Neuronal stem cell (in vitro differentiated cells): ENCODE measurements at regions not wholly inside any gene's neighbourhood (a gene's known extent, or its start where the extent isn't known, plus 50 kb on each side); places are given as distances from the start of the nearest gene placed in this dataset.

Experiments used
- DNase-seq: peaks from one replicate; pipeline ENCODE4 v3.0.0-alpha.2; 2013; ENCODE audit warnings: low spot score
- H2AFZ ChIP-seq: one replicate; pipeline ENCODE4 v1.6.1; 2013; ENCODE audit warnings: mild to moderate bottlenecking, low read length, inconsistent platforms
- H2AK5ac ChIP-seq: 2 replicates; pipeline ENCODE4 v1.6.1; 2013; ENCODE audit warnings: low read depth, mild to moderate bottlenecking, inconsistent platforms, low read length, moderate library complexity, mixed read lengths
- H2BK120ac ChIP-seq: 2 replicates; pipeline ENCODE4 v1.6.1; 2013; ENCODE audit warnings: low read depth, mild to moderate bottlenecking, inconsistent platforms, low read length, moderate library complexity, mixed read lengths
- H2BK12ac ChIP-seq: one replicate; pipeline ENCODE4 v1.6.1; 2013; ENCODE audit warnings: low read length, inconsistent platforms
- H2BK15ac ChIP-seq: 2 replicates; pipeline ENCODE4 v1.6.1; 2013; ENCODE audit warnings: mild to moderate bottlenecking, low read length, inconsistent platforms, mixed read lengths
- H2BK5ac ChIP-seq: one replicate; pipeline ENCODE4 v1.6.1; 2013; ENCODE audit warnings: inconsistent platforms, mild to moderate bottlenecking, low read length, moderate library complexity
- H3K14ac ChIP-seq: one replicate; pipeline ENCODE4 v1.6.1; 2013; ENCODE audit warnings: low read length, inconsistent platforms
- H3K18ac ChIP-seq: 2 replicates; pipeline ENCODE4 v1.6.1; 2013; ENCODE audit warnings: low read length, inconsistent platforms
- H3K23ac ChIP-seq: 2 replicates; pipeline ENCODE4 v1.6.1; 2013; ENCODE audit warnings: low read depth, mild to moderate bottlenecking, mixed read lengths, low read length, inconsistent platforms; ENCODE audit not compliant: poor library complexity
- H3K27ac ChIP-seq: replicated peaks from 3 replicates; pipeline ENCODE4 v1.5.1; 2013; ENCODE audit warnings: low read length, inconsistent platforms
- H3K27me3 ChIP-seq, 3 experiments: 2 replicates each; pipeline ENCODE4 v1.6.1; 2013; ENCODE audit warnings: low read length in 3 of 3, mild to moderate bottlenecking in 2 of 3, inconsistent platforms in 1 of 3, low read depth in 1 of 3, mixed read lengths in 1 of 3, moderate library complexity in 1 of 3; ENCODE audit not compliant: control insufficient read depth in 3 of 3, insufficient read depth in 3 of 3
- H3K36me3 ChIP-seq, 2 donors: replicated peaks in 1 of 2; 2 replicates each; pipeline ENCODE4 v1.6.1; 2013; ENCODE audit warnings: low read length in 2 of 2; ENCODE audit not compliant: control insufficient read depth in 2 of 2, insufficient read depth in 2 of 2
- H3K4ac ChIP-seq: 2 replicates; pipeline ENCODE4 v1.6.1; 2013; ENCODE audit warnings: inconsistent platforms, mild to moderate bottlenecking, low read length, moderate library complexity
- H3K4me1 ChIP-seq, 2 donors: 1 replicate in 1 of 2; 2 replicates in 1 of 2; pipeline ENCODE4 v1.6.1; 2013; ENCODE audit warnings: low read length in 2 of 2, low read depth in 1 of 2; ENCODE audit not compliant: control insufficient read depth in 2 of 2, insufficient read depth in 1 of 2
- H3K4me2 ChIP-seq: one replicate; pipeline ENCODE4 v1.6.1; 2013; ENCODE audit warnings: mild to moderate bottlenecking, low read length, inconsistent platforms; ENCODE audit not compliant: insufficient read depth, poor library complexity, severe bottlenecking
- H3K4me3 ChIP-seq, 2 donors: 2 replicates each; pipeline ENCODE4 v1.5.1; 2013; ENCODE audit warnings: low read length in 2 of 2, mild to moderate bottlenecking in 2 of 2, inconsistent platforms in 1 of 2, moderate library complexity in 1 of 2
- H3K79me1 ChIP-seq: one replicate; pipeline ENCODE4 v1.6.1; 2013; ENCODE audit warnings: low read depth, mild to moderate bottlenecking, inconsistent platforms, low read length, moderate library complexity
- H3K9ac ChIP-seq: one replicate; pipeline ENCODE4 v1.6.1; 2013; ENCODE audit warnings: mild to moderate bottlenecking, low read depth, low read length, inconsistent platforms; ENCODE audit not compliant: poor library complexity
- H3K9me3 ChIP-seq, 2 donors: replicated peaks in 1 of 2; 2 replicates each; pipeline versions ENCODE3 to v1.6.1; 2013; ENCODE audit warnings: low read length in 2 of 2, mild to moderate bottlenecking in 2 of 2, inconsistent platforms in 1 of 2, low read depth in 1 of 2, mixed read lengths in 1 of 2, moderate library complexity in 1 of 2; ENCODE audit not compliant: control insufficient read depth in 2 of 2, insufficient read depth in 1 of 2
- H4K8ac ChIP-seq: one replicate; pipeline ENCODE4 v1.6.1; 2013; ENCODE audit warnings: low read depth, mild to moderate bottlenecking, inconsistent platforms, low read length, moderate library complexity
- H4K91ac ChIP-seq: one replicate; pipeline ENCODE4 v1.6.1; 2013; ENCODE audit warnings: low read length, low read depth, mild to moderate bottlenecking, inconsistent platforms; ENCODE audit not compliant: poor library complexity
- WGBS, 2 donors: extraction: QIAGEN DNeasy Blood & Tissue Kit; methylation state at CpG; one replicate each; pipeline ENCODE4 v1.1.7; 2013; ENCODE audit warnings: missing lambda C conversion rate in 2 of 2, mixed read lengths in 1 of 2; ENCODE audit not compliant: insufficient read length in 2 of 2, insufficient replicate concordance in 1 of 2; ENCODE audit errors: extremely low coverage in 2 of 2; 5-methylcytosine and 5-hydroxymethylcytosine counted together

DNA sequence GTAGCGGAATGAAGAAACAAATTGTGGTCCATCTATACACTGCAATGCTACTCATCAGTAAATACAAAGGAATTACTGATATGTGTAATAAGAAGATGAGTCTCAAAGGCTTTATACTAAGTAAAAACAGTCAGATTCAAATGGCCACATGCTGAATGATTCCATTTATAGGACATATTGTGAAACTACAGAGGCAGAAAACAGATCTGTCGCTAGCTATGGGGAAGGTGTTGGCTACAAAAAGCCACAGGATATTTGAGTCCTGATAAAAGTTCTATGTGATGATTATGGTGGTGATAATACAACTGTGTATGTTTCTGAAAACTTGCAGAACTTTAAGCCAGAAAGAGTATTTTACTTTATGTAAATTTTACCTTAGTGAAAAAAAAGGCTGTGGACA, 313.2 kb downstream of the HDGFL1 start:
- H3K27ac ChIP-seq: no peak overlapping the region
- H4K91ac ChIP-seq: no peak overlapping the region
- H3K9ac ChIP-seq: no peak overlapping the region
- no peak overlapping the region for H3K4ac ChIP-seq
- no peak overlapping the region for H2AFZ ChIP-seq
- no CpG with 5 or more reads among the region's 2 CpGs for WGBS, 2 donors
- H3K27me3 ChIP-seq: no peaks in the 10 kb centered on the region
- no peak overlapping the region for H2BK120ac ChIP-seq
- H3K79me1 ChIP-seq: no peaks in the 10 kb centered on the region
- no peak overlapping the region for H3K18ac ChIP-seq
- H3K4me1 ChIP-seq: peaks cover 6 to 36% of the 10 kb centered on the region in 2 donors
- H3K9me3 ChIP-seq: peaks cover 0 to 3% of the 10 kb centered on the region in 2 donors
- no peak overlapping the region for H3K14ac ChIP-seq
- no peak for DNase-seq
- H2BK15ac ChIP-seq: no peak overlapping the region
- no peak overlapping the region for H2BK5ac ChIP-seq
- H2BK12ac ChIP-seq: no peak overlapping the region
- no peak overlapping the region for H3K4me3 ChIP-seq
- H3K23ac ChIP-seq: no peak overlapping the region
- no peak overlapping the region for H4K8ac ChIP-seq
- no peaks in the 10 kb centered on the region for H3K36me3 ChIP-seq
- no peak overlapping the region for H2AK5ac ChIP-seq
- no peak overlapping the region for H3K4me2 ChIP-seq

DNA sequence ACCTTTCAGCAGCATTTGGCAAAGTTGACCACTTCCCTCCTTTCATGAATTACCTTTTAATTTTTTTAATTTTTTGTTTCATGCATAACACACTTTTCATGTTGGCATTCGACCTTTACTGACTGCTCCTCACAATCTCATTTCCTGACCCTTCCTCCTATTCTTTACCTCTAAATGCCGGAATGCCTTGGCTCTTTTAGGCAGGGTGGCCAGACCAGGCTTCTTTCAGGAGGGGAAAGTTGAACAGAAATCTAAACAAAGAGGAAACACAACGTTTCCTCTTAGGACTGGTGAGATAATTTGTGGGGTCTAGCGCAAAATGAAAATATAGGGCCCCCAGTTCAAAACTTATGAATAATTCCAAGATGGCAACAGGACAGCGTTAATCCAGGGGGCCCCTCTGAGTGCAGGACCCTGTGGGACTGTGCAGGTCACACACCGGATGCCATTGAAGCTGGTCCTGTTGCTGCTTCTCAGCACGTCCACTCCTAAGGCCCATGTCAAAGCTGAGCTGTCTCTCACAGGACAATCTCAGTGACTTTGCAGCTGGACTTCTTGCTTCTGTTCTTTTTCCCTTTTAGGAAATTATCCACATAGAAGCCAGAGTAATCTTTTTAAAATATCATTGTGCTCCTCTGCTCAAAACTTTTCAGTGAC, 313.8 kb downstream of the HDGFL1 start:
- WGBS, 2 donors: no CpG with 5 or more reads among the region's 7 CpGs
- Histone ChIP-seq H3K27me3 (no peaks in the 10 kb centered on the region), H3K18ac (no peak overlapping the region), H2AFZ (peak overlapping the region; percentile 76), H3K27ac (no peak overlapping the region), H3K9ac (no peak overlapping the region), H3K4ac (no peak overlapping the region), H3K14ac (no peak overlapping the region), H2BK120ac (no peak overlapping the region), H2AK5ac (no peak overlapping the region), H2BK5ac (no peak overlapping the region), H2BK12ac (no peak overlapping the region), H3K9me3 (peaks cover 0 to 3% of the 10 kb centered on the region in 2 donors), H4K91ac (no peak overlapping the region), H3K23ac (no peak overlapping the region), H3K4me3 (no peak overlapping the region), H3K4me1 (peaks cover 6 to 30% of the 10 kb centered on the region in 2 donors), H3K79me1 (no peaks in the 10 kb centered on the region), H3K4me2 (no peak overlapping the region), H3K36me3 (no peaks in the 10 kb centered on the region), H4K8ac (no peak overlapping the region), H2BK15ac (no peak overlapping the region)
- no peak for DNase-seq

DNA sequence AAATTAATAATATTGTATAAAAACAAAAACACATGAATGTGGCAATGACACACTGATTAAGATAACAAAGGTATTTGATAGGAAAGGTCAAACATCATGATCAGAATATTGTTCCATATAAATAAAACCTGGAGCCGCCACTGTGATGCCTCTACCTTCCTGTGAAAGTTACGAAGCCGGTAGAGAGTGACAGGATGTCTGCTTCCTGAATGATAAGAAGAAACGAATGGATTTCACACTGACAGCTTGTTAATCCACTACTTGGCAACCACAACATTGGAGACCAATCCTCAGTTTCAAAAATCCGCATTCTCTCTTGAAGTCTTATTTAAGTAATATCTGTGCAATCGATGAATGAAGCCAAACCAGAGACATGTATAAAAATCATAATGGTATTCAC, 315.1 kb downstream of the HDGFL1 start:
- Histone ChIP-seq H2AK5ac (no peak overlapping the region), H2BK120ac (no peak overlapping the region), H4K8ac (no peak overlapping the region), H4K91ac (no peak overlapping the region), H2AFZ (no peak overlapping the region), H3K79me1 (no peaks in the 10 kb centered on the region), H3K18ac (no peak overlapping the region), H3K9ac (no peak overlapping the region), H3K4ac (no peak overlapping the region), H3K36me3 (no peaks in the 10 kb centered on the region), H3K9me3 (peaks cover 0 to 3% of the 10 kb centered on the region in 2 donors), H3K27me3 (no peaks in the 10 kb centered on the region), H3K14ac (no peak overlapping the region), H3K4me2 (no peak overlapping the region), H2BK5ac (no peak overlapping the region), H3K27ac (no peak overlapping the region), H3K23ac (no peak overlapping the region), H2BK15ac (no peak overlapping the region), H2BK12ac (no peak overlapping the region), H3K4me3 (no peak overlapping the region), H3K4me1 (peaks cover 6 to 24% of the 10 kb centered on the region in 2 donors)
- WGBS, 2 donors: no CpG with 5 or more reads among the region's 6 CpGs
- DNase-seq: no peak

DNA sequence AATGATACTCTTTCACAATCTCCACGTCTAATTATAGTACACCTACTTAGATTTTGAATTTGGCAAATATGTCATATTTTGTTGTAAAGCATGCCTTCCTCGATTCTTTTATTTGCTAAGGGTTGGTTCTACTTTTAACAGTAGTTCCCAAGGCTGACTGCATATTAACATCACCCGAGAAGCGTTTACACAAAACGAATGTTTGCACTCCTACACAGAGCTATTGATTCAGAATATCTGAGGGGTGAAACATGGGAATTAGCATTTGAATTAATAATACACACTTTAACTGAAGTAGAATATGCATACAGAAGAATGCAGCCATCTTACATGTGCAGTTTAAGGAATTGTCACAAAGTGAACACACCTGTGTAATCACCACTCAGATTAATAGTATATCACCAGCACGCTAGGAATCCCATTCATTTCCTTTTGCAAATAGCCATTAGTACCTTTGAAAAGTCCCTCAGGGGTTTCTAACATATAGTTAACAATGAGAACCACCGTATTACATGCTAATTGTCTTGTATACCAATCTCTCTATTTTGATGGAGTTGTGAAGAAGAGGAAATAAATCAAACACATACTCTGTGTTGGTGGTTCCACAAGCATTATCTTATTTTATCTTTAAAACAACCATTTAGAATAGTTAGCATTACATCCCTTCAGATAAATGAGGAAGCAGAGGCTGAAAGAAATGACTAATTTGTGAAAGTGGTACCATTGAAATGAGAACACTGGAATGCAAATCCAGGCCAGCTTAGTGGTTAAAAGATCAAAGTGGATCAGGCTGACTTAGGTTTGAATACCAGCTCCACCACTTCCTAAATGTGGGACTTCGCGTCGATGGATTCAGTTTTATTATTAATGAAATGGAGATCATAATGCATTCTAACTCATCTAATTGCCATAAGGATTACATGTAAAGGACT, 317.6 kb downstream of the HDGFL1 start:
- Histone ChIP-seq H3K9me3 (peaks cover 0 to 3% of the 10 kb centered on the region in 2 donors), H2BK15ac (no peak overlapping the region)

More for the DNA sequence above, 317.6 kb downstream of the HDGFL1 start:
- no peak overlapping the region for H3K4ac ChIP-seq
- H3K14ac ChIP-seq: no peak overlapping the region
- H2AFZ ChIP-seq: no peak overlapping the region
- no peak overlapping the region for H2BK120ac ChIP-seq
- DNase-seq: no peak
- no peak overlapping the region for H3K4me3 ChIP-seq
- no peaks in the 10 kb centered on the region for H3K79me1 ChIP-seq
- no peak overlapping the region for H2BK12ac ChIP-seq
- H3K27me3 ChIP-seq: no peaks in the 10 kb centered on the region
- H3K18ac ChIP-seq: no peak overlapping the region
- no peak overlapping the region for H3K9ac ChIP-seq
- no CpG with 5 or more reads among the region's 10 CpGs for WGBS, 2 donors
- H2BK5ac ChIP-seq: no peak overlapping the region
- H4K91ac ChIP-seq: no peak overlapping the region
- peaks cover 6 to 14% of the 10 kb centered on the region in 2 donors for H3K4me1 ChIP-seq
- no peaks in the 10 kb centered on the region for H3K36me3 ChIP-seq
- H3K27ac ChIP-seq: no peak overlapping the region
- no peak overlapping the region for H4K8ac ChIP-seq
- no peak overlapping the region for H2AK5ac ChIP-seq
- H3K4me2 ChIP-seq: no peak overlapping the region
- no peak overlapping the region for H3K23ac ChIP-seq
